SU-DHL-6 (cell line): ENCODE measurements at regions not wholly inside any gene's neighbourhood (a gene's known extent, or its start where the extent isn't known, plus 50 kb on each side); places are given as distances from the start of the nearest gene placed in this dataset.

Experiments used
- CTCF ChIP-seq: fragments of 200-600 bp; sonication (generic); IDR thresholded peaks from one replicate; pipeline ENCODE4 v1.5.1; 2017; ENCODE audit warnings: antibody characterized with exemption, mild to moderate bottlenecking, low read length, moderate library complexity; ENCODE audit not compliant: insufficient read depth, poor library complexity, severe bottlenecking
- EZH2phosphoT487 ChIP-seq: fragments of 200-600 bp; sonication (generic), shearing (Covaris generic); conservative IDR thresholded peaks from 2 replicates; pipeline ENCODE4 v1.6.1; 2018; ENCODE audit warnings: mild to moderate bottlenecking, antibody characterized with exemption, low read length, moderate library complexity, mixed read lengths

- TF ChIP-seq CTCF (no peak), EZH2phosphoT487 (no peak)
These were observed 238.9 kb downstream of the PRL start for GRCh38 chr6:22057962-22058361.
